CMK (cell line): ENCODE measurements at regions not wholly inside any gene's neighbourhood (a gene's known extent, or its start where the extent isn't known, plus 50 kb on each side); places are given as distances from the start of the nearest gene placed in this dataset.
"Not testable (repeated sequence)": the region's sequence is repeated elsewhere in the genome, so short reads cannot be mapped to it uniquely, and the experiment has no call there.

ENCODE experiments used
- DNase-seq: peaks from one replicate; pipeline ENCODE4 v3.0.0-alpha.2; 2010; ENCODE audit warnings: low read depth

DNA sequence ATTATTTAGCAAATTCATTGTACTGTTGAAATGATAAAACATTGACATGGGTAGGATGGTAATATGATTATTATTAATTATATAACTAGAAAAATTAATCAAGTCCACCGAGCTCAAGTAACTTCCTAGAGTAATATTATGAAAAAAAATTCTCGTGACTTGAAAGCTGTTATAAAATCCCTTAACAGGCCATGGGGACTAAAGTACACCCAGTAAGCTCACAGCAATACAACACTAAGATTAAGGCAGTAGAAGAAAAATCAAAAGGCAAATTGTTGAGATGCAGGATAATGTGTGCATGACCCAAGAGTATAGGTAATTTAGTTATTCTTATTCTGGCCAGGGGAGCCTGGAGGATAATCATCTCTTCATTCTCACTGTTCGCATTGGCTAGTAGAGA lies 162.6 kb upstream of the LRIG3 start:
- no peak for DNase-seq

DNA sequence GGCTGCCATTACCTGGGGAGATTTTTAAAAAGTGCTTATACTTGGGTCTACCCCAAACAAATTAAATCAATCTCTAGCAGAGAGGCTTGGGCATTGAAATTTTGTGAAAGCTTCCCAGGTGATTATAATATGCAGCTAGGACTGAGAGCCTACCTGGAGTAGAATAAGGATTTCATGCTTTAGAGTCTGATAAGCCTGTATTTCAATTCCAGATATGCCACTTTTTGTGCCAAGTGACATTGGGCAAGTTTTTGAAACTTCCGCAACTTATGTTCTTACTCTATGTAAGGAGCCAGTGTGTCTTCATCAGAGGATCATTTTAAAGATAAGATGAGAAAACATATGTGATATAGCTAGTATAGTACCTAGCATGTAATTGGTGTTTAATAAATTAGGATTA lies 159.8 kb upstream of the LRIG3 start:
- DNase-seq: no peak

DNA sequence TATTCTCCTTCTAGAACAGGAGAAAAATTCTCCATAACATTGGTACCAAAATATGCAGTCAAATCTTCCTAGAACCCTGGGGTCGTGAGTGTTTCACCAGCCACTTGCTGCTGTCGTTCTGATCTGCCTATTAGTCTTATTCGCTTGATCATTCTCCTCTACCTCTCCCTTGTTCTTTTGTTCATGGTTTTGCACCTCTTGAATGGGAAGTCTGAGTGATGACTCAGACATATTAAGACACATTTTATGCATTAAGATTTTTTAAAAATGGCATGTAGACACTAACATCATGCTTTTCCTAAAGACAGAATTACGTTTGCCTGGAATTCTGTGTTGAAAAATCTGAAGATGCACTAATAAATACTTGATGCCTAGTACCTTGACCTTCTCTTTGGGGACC lies 159.2 kb upstream of the LRIG3 start:
- DNase-seq: no peak

DNA sequence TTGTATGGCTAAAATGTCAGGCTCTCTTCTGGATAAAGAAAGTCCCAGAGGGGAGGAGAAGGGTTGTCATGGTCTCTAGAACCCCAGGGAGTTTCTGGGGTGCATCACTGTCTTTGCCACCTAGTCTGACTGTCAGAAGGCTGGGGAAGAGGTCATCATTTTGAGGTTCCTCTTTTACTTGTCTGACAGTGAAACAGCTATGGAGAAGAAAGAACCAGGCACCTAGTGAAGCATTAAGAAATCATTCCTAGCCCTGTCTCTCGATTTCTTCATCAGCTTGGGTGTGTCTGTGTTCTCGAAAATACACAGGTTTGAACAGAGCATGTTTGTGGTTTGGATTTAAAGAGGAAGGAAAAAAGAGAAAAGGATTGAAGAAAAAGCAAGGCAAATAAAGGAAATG lies 158.7 kb upstream of the LRIG3 start:
- no peak for DNase-seq

DNA sequence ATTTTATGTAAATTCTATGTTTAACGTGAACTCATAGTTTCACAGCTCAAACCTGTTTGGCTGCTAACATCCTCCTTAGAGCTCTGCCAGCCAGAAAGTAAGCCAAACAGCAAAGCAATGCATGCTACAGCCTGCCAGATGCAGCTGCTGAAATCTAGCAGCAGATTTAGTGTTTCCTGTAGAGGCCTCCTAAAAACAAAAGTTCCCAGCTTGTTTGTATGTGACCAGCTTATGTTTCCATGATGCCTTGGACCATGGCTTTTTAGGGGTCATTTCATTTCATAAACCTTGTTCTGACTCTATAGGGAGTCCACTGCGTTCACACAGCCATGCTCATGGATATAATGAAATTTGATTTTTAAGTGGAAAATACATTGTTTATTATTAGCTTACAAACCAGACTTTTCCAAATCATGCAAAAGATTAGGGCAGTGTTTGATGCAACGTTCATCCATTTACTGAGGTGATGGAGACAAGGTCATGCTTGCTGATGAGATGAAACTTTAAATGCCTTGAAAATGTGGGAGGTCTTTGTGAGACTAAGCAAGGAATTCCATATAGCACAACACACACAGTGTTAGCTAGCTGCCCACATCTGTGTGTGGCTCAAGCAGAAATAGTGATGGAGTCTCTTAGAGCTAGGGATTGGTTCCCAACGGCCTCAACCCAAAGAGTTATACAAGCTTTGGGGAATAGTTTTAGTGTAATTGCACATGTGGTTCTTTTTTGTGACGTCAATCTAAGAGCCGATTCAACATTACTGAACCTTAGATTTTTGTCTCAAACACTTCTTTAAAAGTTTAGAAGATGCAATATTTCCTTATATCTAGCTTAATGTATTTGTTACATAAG lies 157.5 kb upstream of the LRIG3 start:
- DNase-seq: no peak

DNA sequence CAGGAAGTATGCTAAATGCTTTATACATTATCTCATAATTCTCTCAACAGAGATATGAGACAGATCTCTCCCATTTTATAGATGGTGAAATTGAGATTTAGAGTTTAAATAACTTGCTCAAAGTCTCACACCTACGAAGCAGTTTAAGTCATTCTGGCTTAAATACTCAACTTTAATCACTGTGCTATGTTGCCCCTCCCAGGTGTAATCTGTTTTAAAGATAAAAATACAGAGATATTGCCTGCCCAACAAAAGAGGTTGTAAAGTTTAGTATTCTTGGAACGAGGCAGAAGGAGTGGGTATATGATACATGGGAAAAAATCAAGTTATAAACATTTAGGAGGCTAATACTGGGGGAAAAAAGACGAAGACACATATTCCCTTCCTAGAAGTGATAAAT lies 156.8 kb upstream of the LRIG3 start:
- no peak for DNase-seq

DNA sequence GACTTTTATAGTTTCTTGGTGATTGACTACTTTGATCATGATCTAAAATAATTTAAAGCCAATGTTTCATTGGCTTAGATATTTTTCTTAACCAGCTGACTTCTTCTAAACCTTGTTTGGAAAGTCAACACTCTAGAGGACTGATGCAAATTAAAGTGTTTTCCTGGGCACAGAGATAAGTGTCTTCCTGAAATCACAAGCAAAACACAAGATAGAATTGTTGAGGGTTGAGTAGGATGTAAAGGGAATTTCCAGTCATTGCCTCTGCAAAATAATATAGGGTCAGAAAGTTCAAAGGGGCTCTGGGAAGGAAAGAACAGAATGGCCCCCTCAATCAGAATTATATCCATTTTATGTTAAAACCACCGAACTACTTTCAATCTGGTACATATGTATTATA lies 156.3 kb upstream of the LRIG3 start:
- no peak for DNase-seq

DNA sequence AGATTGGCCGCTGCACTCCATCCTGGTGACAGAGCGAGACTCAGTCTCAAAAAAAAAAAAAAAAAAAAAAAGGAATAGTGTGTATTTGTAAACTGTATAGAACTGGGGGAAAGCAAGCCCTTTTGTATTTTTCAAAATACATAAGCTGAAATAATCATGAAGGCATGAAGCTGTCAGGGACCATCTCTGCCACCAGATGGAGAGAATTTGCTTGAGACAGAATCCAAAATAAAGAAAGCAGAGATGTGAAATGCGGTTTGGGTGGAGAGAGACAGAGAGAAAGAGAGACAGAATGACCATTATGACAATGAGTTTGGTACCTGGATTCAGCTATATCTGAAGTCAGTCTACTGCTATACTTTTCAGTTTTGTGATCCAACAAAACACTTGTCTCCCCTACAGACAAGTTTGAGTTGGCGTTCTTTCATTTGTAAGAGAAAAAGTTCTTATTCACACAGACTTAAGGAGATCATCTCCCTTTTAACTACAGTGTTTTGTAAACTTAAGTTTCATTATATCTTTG lies 155.7 kb upstream of the LRIG3 start:
- no peak for DNase-seq

DNA sequence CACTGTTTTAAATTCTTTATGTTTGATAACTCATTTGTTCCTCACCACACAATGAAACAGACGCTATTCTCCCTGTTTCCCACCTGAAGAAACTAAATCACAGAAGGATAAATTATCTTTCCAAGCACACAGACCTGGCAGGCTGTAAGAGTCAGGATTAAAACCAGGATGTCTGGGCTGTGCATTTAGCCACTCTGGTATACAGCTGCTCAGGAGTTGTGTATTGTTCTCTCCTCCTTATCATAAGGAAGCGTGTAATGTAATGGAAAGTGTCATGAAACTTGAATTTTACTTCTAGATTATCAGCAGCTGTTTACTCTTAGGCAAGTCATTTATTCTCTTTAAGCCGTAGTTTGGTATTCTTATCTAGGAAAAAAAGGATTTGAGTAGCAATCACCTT lies 154.8 kb upstream of the LRIG3 start:
- DNase-seq: no peak

DNA sequence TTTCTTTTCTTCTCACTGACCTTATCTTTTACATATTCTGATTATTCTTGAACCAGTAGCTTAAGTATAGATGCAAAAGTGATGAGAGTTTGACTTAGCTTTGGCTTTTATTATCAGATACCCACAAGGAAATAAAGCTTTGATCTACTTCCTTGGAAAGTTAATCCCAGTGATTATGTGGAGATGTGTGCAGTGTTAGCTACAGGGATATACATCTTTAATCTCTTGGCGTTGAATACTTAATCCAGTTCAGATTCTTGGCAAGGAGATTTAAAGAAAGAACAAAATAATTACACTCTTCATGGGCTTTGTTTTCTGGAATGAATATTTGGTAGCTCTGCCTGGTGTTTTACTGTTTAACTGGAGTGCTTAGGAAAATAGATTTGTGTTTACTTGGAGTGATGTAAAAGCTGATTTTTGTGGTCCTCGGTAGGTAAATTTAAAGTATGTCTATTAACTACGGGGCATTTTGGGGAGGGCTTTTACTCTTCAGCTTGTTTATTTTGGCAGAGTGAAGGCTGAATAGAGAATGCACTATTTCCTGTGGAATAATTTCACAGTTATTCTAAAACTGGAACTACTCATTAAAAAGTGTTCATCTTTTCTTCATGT lies 150.1 kb upstream of the LRIG3 start:
- DNase-seq: no peak

DNA sequence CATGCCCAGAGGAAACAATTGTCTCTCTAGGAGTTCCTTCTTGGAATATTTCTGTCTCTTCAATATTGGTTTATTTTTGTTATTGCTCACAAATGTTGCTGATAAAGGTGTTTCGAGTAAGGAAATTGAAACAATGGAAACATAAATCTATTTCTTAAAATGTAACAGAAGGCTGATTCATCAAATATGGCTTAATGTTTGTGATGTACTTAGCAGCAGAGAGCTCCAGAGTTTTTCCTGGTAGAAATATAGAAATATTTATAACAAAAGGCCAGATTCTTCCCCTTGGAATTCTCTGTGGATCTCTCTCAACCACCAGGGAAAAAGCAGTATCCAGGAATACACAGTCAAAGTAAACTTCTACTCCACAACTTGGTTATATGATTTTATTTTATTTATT lies 149.2 kb upstream of the LRIG3 start:
- no peak for DNase-seq

DNA sequence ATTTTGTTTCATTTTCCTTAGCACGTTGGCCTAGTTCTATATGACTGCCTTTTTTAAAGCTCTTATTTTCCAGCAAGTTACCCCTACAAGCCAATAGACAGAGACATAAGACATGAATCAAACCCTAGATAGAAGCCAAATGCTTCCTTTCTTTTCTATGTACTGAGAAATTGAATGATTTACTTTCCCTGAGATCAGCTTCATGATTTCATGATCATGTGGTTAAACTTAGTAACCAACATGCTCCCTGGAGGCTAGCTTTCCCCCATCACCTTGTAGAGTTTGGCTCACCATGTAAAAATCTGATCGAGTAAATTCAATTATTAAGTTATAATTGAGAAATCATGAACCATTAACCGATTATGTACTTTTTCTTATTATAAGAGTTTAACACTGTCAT lies 148.1 kb upstream of the LRIG3 start:
- DNase-seq: no peak

DNA sequence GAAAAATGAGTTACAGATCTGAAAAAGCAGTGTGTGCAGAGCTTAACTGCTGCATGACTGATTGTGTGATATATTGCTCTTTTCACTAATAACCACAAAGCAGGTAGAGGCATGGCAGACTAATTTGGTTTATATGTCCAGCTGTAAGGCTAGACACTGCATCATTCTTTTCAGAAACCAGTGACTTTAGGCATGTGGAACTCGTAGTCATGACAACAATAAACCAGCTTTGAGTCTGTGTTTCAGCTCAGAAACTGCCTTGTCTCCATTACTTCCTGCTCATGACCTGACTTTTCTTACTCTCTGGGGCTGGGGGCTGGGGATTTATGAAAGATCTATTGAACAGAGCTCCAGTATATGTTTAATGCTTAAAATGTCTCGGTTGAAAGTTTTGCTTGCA lies 146.8 kb upstream of the LRIG3 start:
- no peak for DNase-seq

DNA sequence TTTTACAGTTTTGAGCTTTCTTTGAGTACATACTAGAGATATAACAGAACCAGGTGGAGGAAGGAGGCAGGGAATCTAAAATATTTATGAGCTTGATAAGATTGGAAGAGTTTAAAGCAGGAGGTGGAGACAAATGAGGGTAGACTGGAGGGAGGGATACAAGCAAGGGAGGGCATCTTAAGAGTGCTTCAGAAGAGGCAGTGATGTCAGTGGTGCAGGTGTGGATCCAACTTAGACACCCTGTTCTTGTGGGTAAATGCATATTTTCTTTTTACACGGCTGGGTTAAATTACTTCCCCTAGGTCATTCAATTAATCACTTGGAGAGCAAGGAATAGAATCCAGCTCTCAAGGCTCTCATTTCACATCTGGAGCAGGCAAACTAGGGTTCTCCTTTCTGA lies 146.1 kb upstream of the LRIG3 start:
- no peak for DNase-seq

DNA sequence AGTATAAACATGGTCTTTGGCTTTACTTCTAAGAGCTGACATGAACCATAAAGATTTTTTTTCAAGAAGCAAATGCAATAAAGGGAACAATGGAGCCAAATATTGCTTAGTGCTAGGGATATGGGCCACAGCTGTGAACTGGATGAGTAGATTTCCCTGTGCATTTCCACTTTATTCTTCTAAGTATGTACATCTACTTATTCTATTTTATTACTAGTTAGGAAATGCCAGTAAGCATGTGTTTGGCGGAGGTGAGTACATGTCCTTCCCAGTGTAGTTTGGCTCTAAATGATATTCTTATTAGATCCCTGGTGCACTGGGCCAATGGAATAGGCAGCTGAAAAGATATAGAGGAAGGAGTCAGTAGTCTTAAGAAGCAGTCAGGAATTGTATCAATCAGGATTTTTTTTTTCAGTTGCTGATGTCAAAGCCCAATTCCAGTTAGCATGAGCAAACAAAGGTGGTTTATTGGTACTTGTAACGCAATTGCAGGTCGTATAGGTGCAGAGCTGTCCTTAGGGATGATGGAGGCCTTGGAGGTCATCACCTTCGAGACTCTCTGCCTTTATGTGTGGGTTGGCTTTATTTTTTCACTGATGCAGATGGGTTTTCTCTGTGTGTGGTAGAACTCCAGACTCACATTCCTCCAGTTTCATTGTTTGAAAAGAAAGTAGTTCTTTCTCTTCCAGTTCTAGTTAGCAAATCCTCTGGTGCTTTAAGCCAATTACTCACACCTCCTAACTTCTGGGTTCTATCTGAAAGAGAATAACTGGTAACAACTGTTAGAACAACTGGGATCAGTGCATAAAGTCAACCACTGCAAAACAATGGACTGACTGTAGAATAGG lies 139.0 kb upstream of the LRIG3 start:
- no peak for DNase-seq

DNA sequence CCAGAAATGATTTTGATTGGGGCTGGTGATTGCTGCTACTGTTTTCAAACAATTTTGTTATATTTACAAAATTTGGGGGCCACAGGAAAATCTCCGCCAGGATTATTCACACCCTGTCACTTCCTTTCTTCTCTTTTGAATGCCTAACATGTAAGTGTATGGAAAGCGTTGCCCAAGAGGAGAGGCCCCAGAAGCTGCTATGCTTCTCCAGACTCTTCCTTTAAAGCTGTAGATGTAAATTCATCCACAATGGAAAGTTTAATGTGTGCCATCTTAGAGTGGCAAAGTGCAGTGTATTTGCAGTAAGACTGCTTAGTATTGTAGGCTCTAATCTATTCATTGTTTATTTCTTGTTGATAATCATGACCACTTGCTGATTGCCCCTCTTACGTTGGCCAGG lies 136.7 kb upstream of the LRIG3 start:
- no peak for DNase-seq

DNA sequence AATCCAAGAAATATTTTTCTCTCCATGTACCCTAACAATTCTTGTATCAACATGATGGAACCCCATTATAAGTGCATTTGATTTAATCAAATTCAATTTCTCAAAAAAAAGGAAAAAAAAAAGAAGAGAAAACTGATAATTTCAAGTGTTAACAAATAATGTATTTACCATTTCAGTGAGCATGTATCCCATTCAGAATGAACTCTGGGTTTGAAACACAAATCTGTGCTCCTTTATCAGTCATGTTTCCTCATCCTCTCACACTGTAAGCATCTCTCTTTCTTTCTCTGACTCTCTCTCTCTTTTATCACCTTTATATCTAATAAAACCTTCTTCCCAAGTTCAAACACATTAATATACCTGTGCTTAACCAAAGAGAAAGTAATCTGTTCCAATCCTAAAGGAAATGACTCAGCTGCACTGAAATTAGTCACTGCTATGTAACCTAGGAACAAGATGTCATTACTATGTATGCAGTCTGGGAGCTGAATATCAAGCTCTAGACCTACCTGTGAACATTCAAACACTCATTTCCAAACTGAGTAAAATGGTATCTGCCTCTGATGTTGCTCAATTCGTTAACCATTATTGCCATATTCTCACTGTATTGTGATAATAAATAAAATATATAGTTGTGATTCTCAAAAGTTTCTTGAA lies 135.0 kb upstream of the LRIG3 start:
- no peak for DNase-seq

DNA sequence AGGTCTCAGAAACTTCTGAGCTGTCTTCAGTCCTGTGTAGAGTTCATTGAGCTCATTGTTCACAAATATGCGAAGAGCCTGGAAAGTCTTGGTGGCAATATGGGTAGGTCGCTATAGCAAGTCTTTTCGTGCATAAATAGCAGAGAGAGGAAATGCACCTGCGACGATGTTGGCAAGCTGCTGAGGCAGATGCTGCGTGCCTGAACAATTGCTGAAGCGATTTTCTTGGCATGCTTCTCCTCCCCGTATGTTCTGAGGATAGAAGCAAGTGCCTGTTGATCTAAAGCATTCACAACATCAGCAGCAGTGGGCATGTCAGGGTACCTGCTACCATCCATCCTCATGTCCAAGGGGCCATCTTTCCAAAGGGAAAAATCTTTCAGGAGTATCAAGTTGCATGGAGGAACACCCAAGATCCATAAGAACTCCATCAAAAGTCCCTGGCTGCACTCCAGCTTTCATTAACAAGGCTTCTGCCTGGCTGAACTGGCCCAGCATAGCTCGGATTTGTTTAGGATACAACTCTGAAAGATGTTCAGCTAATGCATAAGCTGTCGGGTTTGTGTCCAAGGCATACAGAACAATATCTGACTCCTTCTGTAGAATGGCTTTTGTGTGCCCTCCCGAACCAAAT lies 133.1 kb upstream of the LRIG3 start:
- not testable (repeated sequence) for DNase-seq

DNA sequence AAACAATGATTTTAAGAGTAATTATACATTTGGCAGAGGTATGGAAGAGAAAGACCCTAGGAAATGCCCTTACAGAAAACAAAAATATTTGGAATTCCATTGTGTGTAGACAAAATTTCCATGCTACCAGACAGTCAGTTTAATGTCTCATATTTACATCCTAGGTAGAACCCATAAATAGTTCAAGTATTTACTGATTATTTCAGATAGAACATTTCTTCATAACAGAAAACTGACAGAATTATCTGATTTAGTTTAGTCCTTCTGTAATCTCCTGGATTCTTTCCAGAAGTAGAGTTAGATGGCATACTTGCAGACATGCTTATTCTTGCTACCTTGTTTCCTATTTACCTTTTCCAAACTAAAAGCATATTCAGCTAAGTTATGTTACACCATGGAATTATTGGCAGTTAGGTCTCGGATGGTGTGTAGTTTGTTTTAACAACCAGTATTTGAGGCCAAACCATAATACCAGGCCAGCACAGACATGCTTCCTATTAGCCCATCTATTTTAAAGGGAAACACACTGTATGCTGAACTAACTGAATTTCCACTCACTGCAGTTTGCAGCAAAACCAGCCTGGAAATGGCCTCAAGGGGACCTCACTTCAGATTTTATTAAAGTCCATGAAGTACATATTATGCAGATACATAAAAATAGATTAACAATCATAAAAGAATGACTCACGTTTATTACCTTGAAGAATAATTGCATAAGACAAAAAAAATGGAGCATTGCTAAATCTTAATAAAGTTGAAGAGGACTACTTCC lies 126.6 kb upstream of the LRIG3 start:
- no peak for DNase-seq

DNA sequence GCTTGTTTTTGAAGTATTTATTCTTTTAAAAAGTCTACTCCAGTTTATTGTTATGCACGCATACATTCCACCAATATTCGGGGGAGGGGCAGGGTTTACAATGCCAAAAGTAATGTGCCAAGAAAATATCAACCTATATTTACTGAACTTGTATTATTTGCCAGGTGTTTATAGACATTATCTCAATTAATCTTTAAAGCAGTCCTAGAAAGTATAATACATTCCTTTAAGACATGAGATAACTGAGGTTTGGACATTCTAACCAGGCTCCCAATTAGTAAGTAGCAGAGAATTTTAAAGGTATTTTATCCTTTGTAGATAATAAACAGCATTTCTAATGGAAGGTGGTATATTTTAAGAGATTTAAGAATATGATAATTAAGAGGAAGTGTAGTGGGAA lies 124.5 kb upstream of the LRIG3 start:
- DNase-seq: no peak
